A172 (cell line): ENCODE measurements at regions not wholly inside any gene's neighbourhood (a gene's known extent, or its start where the extent isn't known, plus 50 kb on each side); places are given as distances from the start of the nearest gene placed in this dataset.
"Not testable (repeated sequence)": the region's sequence is repeated elsewhere in the genome, so short reads cannot be mapped to it uniquely, and the experiment has no call there.

Experiments used
- DNase-seq: peaks from one replicate; pipeline ENCODE4 v3.0.0-alpha.2; 2015; ENCODE audit warnings: low spot score

GRCh38 chr20:53800418-53800817 is 206.8 kb upstream of the ZNF217 start:
- no peak for DNase-seq

GRCh38 chr20:53797085-53797484 is 203.4 kb upstream of the ZNF217 start:
- DNase-seq = no peak

GRCh38 chr20:53795170-53795569 is 201.5 kb upstream of the ZNF217 start:
- peak; percentile 40 for DNase-seq

GRCh38 chr20:53794529-53795115 is 201.0 kb upstream of the ZNF217 start:
- DNase-seq = no peak

- no peak for DNase-seq
Measured at GRCh38 chr20:53793783-53794383, 200.2 kb upstream of the ZNF217 start.

GRCh38 chr20:53792946-53793536 is 199.4 kb upstream of the ZNF217 start:
- no peak for DNase-seq

- DNase-seq = no peak
Measured at GRCh38 chr20:53789989-53790675, 196.5 kb upstream of the ZNF217 start.

GRCh38 chr20:53788253-53789022 is 194.8 kb upstream of the ZNF217 start:
- no peak for DNase-seq

- not testable (repeated sequence) for DNase-seq
Measured at GRCh38 chr20:53787491-53787931, 193.9 kb upstream of the ZNF217 start.

- peak; percentile 44 for DNase-seq
Measured at GRCh38 chr20:53786445-53787267, 193.0 kb upstream of the ZNF217 start.

GRCh38 chr20:53786071-53786444 is 192.4 kb upstream of the ZNF217 start:
- no peak for DNase-seq

- DNase-seq = no peak
Measured at GRCh38 chr20:53785320-53785719, 191.7 kb upstream of the ZNF217 start.

- no peak for DNase-seq
Measured at GRCh38 chr20:53783768-53784167, 190.1 kb upstream of the ZNF217 start.

- DNase-seq = no peak
Measured at GRCh38 chr20:53782612-53783246, 189.1 kb upstream of the ZNF217 start.

- no peak for DNase-seq
Measured at GRCh38 chr20:53779822-53780221, 186.2 kb upstream of the ZNF217 start.

- no peak for DNase-seq
Measured at GRCh38 chr20:53778736-53779135, 185.1 kb upstream of the ZNF217 start.

GRCh38 chr20:53778041-53778516 is 184.4 kb upstream of the ZNF217 start:
- no peak for DNase-seq

GRCh38 chr20:53777402-53777801 is 183.8 kb upstream of the ZNF217 start:
- DNase-seq = not testable (repeated sequence)

- no peak for DNase-seq
Measured at GRCh38 chr20:53776858-53777257, 183.2 kb upstream of the ZNF217 start.

- DNase-seq = peak; percentile 99
Measured at GRCh38 chr20:53774461-53775203, 181.0 kb upstream of the ZNF217 start.
